BE2C (cell line): ENCODE measurements at regions not wholly inside any gene's neighbourhood (a gene's known extent, or its start where the extent isn't known, plus 50 kb on each side); places are given as distances from the start of the nearest gene placed in this dataset.

Experiments used
- DNase-seq: peaks from one replicate; pipeline ENCODE4 v3.0.0-alpha.2; 2020
- H3K27me3 ChIP-seq: fragments of 250-450 bp; sonication (Bioruptor Pico); 2 replicates; pipeline ENCODE4 v1.5.1; 2020; ENCODE audit warnings: mild to moderate bottlenecking
- H3K36me3 ChIP-seq: fragments of 250-450 bp; sonication (Bioruptor Pico); 2 replicates; pipeline ENCODE4 v1.5.1; 2020; ENCODE audit warnings: mild to moderate bottlenecking
- H3K4me1 ChIP-seq: fragments of 250-450 bp; sonication (Bioruptor Pico); 2 replicates; pipeline ENCODE4 v1.5.1; 2020
- H3K4me3 ChIP-seq: 2 replicates; pipeline ENCODE4 v1.5.1; 2011; ENCODE audit warnings: low read depth, low read length
- H3K9me3 ChIP-seq: fragments of 250-450 bp; sonication (Bioruptor Pico); 2 replicates; pipeline ENCODE4 v1.5.1; 2020
- TF ChIP-seq, protein P1 (sequence below): IDR thresholded peaks from 2 replicates; pipeline ENCODE4 v1.5.1; 2012; ENCODE audit warnings: mild to moderate bottlenecking, low read depth, low read length

DNA sequence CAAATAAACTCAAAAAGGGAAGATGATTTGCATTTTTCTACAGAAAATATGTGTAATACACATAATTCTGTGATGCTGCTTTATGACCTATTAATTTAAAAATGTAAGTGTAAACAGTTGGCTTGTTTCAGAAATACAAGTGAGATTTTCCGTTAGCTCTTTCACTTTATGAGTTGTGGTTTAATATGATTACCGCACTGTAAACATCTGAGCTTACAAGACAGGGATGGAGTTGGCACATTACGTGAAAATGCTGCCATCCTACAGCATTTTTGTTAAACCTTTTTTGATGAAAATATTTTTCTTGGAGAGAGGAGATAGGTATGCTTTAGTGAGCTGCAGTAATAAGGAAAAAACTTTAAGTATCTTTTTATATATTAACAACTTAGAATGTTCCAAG, 426.8 kb upstream of the ADAMTS5 start:
- H3K9me3 ChIP-seq = no peaks in the 10 kb centered on the region
- no peak for DNase-seq

DNA sequence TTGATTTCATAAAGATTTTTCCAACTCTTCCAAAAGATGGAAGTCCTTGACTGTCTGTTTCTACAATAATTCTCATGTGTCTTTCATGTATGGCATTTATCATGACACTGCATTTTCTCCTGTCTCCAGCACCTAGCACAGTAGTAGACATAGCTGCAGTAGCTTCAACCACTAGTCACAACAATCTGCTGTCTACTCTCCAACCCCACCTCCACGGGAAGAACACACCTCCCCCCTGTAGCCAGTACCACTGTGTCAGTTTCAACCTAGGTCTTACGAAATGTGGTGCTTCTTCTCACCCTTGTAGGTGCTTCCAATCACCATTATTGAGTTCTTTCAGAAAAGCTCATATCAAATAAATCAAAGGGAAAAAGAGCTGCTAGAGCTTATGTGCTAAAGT, 425.1 kb upstream of the ADAMTS5 start:
- Histone ChIP-seq H3K27me3 (no peaks in the 10 kb centered on the region), H3K4me1 (no peaks in the 10 kb centered on the region), H3K36me3 (no peaks in the 10 kb centered on the region), H3K9me3 (no peaks in the 10 kb centered on the region), H3K4me3 (no peak overlapping the region)
- TF ChIP-seq, protein P1, sequence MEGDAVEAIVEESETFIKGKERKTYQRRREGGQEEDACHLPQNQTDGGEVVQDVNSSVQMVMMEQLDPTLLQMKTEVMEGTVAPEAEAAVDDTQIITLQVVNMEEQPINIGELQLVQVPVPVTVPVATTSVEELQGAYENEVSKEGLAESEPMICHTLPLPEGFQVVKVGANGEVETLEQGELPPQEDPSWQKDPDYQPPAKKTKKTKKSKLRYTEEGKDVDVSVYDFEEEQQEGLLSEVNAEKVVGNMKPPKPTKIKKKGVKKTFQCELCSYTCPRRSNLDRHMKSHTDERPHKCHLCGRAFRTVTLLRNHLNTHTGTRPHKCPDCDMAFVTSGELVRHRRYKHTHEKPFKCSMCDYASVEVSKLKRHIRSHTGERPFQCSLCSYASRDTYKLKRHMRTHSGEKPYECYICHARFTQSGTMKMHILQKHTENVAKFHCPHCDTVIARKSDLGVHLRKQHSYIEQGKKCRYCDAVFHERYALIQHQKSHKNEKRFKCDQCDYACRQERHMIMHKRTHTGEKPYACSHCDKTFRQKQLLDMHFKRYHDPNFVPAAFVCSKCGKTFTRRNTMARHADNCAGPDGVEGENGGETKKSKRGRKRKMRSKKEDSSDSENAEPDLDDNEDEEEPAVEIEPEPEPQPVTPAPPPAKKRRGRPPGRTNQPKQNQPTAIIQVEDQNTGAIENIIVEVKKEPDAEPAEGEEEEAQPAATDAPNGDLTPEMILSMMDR = no peak
- no peak for DNase-seq

More for the DNA sequence above, 426.8 kb upstream of the ADAMTS5 start:
- TF ChIP-seq, protein P1 = no peak
- no peaks in the 10 kb centered on the region for H3K36me3 ChIP-seq
- no peaks in the 10 kb centered on the region for H3K27me3 ChIP-seq
- H3K4me3 ChIP-seq = no peak overlapping the region
- H3K4me1 ChIP-seq = no peaks in the 10 kb centered on the region

DNA sequence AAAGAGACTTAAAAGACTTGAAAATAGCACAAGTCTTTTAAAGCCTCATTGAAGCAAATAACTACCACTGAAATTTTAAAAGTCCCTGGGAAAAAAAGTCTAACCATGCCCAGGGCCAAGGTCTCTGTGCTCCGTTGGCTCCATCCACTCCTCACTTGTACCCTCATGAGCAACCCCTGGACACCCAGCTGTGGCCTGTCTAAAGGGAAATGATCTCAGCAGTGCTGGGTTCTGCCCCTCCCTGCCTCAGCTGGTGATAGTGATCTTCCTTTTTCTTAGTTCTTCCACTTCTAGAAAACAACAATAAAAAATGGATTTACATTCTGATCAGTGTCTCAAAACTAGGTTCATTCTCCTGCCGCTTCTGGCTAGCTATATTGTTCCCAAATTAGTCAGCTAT, 423.5 kb upstream of the ADAMTS5 start:
- H3K9me3 ChIP-seq = no peaks in the 10 kb centered on the region
- TF ChIP-seq, protein P1 = no peak
- no peaks in the 10 kb centered on the region for H3K36me3 ChIP-seq
- no peak for DNase-seq
- H3K27me3 ChIP-seq = no peaks in the 10 kb centered on the region
- no peaks in the 10 kb centered on the region for H3K4me1 ChIP-seq
- H3K4me3 ChIP-seq = no peak overlapping the region

DNA sequence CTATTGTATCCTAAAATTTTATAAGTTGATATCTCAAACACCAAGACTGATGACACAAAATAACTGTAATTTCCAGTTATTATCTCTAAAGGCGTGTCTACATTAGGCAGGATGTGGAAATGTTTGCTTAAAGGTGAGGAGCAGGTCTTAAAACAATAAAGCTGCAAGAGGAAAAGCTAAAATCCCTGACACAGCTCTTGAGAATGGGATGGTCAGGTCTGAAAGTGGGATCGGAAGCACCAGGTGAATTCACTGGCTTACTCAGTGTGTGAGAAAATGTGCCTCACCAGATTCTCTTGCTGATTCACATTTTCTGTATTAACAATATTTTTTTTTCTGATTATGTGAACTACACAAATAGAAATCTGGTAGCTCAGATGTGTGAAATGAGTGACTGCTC, 421.9 kb upstream of the ADAMTS5 start:
- H3K36me3 ChIP-seq = no peaks in the 10 kb centered on the region

DNA sequence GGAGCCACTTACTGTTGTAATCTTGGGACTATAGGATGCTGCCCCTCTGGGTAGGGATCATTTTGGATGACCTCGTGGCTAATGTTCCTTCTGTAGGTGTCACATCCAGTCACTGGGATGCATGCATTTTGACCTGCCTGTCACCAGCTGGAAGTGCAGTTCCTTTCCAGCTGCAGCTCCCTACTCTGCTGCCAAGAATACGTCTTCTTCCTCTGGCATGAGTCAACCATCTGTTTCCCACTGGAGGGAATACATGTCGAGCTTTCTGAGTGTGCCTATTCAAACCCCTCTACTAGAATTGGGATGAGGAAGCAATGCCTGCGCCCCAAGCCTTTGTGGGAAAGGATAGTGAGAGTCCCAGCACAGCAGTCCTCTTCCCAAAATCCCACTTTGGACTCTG, 415.5 kb upstream of the ADAMTS5 start:
- Histone ChIP-seq H3K4me3 (no peak overlapping the region), H3K27me3 (no peaks in the 10 kb centered on the region), H3K36me3 (no peaks in the 10 kb centered on the region), H3K4me1 (no peaks in the 10 kb centered on the region), H3K9me3 (no peaks in the 10 kb centered on the region)
- DNase-seq = no peak
- TF ChIP-seq, protein P1 = no peak

More for the DNA sequence above, 421.9 kb upstream of the ADAMTS5 start:
- TF ChIP-seq, protein P1 = no peak
- H3K4me3 ChIP-seq = no peak overlapping the region
- H3K27me3 ChIP-seq = no peaks in the 10 kb centered on the region
- H3K9me3 ChIP-seq = no peaks in the 10 kb centered on the region
- DNase-seq = no peak
- no peaks in the 10 kb centered on the region for H3K4me1 ChIP-seq

DNA sequence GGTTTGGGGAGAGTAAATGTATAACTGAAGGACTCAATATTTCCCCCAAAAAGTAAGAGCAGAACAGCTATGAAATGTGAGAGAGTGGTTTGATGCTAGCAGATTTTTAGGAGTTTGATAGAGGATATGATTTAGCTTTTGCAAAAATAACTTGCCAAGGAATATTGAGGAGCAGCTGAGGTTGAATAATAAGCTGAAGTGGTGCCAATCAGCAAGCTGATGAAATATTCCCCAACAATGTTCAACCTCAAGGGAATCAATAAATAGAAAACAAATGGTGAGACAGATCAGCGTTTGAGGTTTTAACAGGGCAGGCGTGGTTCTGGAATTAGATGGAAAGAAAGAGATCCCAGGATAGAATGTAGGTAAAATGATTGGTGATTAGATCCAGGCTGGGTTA, 413.4 kb upstream of the ADAMTS5 start:
- Histone ChIP-seq H3K4me1 (no peaks in the 10 kb centered on the region), H3K27me3 (no peaks in the 10 kb centered on the region), H3K4me3 (no peak overlapping the region), H3K36me3 (no peaks in the 10 kb centered on the region), H3K9me3 (no peaks in the 10 kb centered on the region; the same call in 1 of the 2 replicates)
- DNase-seq = no peak
- TF ChIP-seq, protein P1 = no peak
